HG02970 (cell line): ENCODE measurements at regions not wholly inside any gene's neighbourhood (a gene's known extent, or its start where the extent isn't known, plus 50 kb on each side); places are given as distances from the start of the nearest gene placed in this dataset.
"Not testable (repeated sequence)": the region's sequence is repeated elsewhere in the genome, so short reads cannot be mapped to it uniquely, and the experiment has no call there.

Experiments used
- ATAC-seq: cut with Tn5 transposase; IDR thresholded peaks from one replicate; pipeline ENCODE4 v1.9.1; 2021; ENCODE audit warnings: mild to moderate bottlenecking, moderate library complexity, moderate number of reproducible peaks; ENCODE audit not compliant: unreplicated experiment, low FRiP score

- ATAC-seq, result no peak
Measured at GRCh38 chr7:131816391-131817007, 260.1 kb upstream of the PODXL start.

- ATAC-seq, result no peak
Measured at GRCh38 chr7:131808736-131809135, 252.3 kb upstream of the PODXL start.

- not testable (repeated sequence) for ATAC-seq
Measured at GRCh38 chr7:131808156-131808555, 251.7 kb upstream of the PODXL start.

GRCh38 chr7:131803816-131804215 is 247.4 kb upstream of the PODXL start:
- ATAC-seq, result no peak

GRCh38 chr7:131802195-131802864 is 245.9 kb upstream of the PODXL start:
- ATAC-seq, result no peak

GRCh38 chr7:131800531-131800930 is 244.1 kb upstream of the PODXL start:
- no peak for ATAC-seq

- no peak for ATAC-seq
Measured at GRCh38 chr7:131800008-131800407, 243.6 kb upstream of the PODXL start.

- no peak for ATAC-seq
Measured at GRCh38 chr7:131797841-131798240, 241.4 kb upstream of the PODXL start.

GRCh38 chr7:131795400-131795799 is 239.0 kb upstream of the PODXL start:
- ATAC-seq, result no peak

GRCh38 chr7:131792311-131792710 is 235.9 kb upstream of the PODXL start:
- no peak for ATAC-seq

GRCh38 chr7:131787101-131787500 is 230.7 kb upstream of the PODXL start:
- no peak for ATAC-seq

GRCh38 chr7:131786204-131786603 is 229.8 kb upstream of the PODXL start:
- no peak for ATAC-seq

GRCh38 chr7:131778601-131779000 is 222.2 kb upstream of the PODXL start:
- ATAC-seq, result no peak

- ATAC-seq, result no peak
Measured at GRCh38 chr7:131774419-131775220, 218.2 kb upstream of the PODXL start.

GRCh38 chr7:131773413-131773812 is 217.0 kb upstream of the PODXL start:
- ATAC-seq, result no peak

GRCh38 chr7:131769241-131769640 is 212.8 kb upstream of the PODXL start:
- ATAC-seq, result no peak

GRCh38 chr7:131767591-131767990 is 211.2 kb upstream of the PODXL start:
- no peak for ATAC-seq

- no peak for ATAC-seq
Measured at GRCh38 chr7:131765575-131765974, 209.1 kb upstream of the PODXL start.

- ATAC-seq, result no peak
Measured at GRCh38 chr7:131764143-131764775, 207.8 kb upstream of the PODXL start.

GRCh38 chr7:131762753-131763152 is 206.3 kb upstream of the PODXL start:
- ATAC-seq, result no peak

- not testable (repeated sequence) for ATAC-seq
Measured at GRCh38 chr7:131755801-131756200, 199.4 kb upstream of the PODXL start.
